Stimulated activated CD8-positive, alpha-beta memory T cell treated with anti-CD3 and anti-CD28 coated beads, Interleukin-4, amount 100 ng/mL, for 48 hours (primary cell): ENCODE measurements at regions not wholly inside any gene's neighbourhood (a gene's known extent, or its start where the extent isn't known, plus 50 kb on each side); places are given as distances from the start of the nearest gene placed in this dataset.

Experiments
- DNase-seq: peaks from one replicate; pipeline ENCODE4 v3.0.0-alpha.2; 2020

GRCh38 chr1:30511991-30512913 lies 211.1 kb downstream of the MATN1 start:
- DNase-seq, result no peak

GRCh38 chr1:30511563-30511962 lies 211.8 kb downstream of the MATN1 start:
- DNase-seq, result no peak

GRCh38 chr1:30511106-30511505 lies 212.3 kb downstream of the MATN1 start:
- DNase-seq, result no peak

DNA sequence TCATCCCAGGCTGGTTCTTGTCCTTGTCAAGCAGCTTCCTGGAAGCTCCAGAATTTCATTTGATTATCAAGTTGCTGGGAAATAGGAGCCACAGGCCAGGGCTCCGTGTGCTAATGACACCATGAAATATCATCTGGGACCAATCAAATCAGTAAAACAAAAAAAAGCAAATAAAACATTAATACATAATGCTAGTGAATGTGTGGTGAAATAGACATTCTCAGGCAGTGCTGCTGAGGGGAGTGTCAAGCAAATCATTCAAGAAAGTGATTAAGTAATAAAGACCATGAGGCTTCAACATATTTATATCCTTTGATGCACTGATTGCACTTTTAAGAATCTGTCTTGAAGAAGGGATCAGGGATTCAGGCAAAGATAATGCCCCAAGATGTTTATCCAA lies 213.7 kb downstream of the MATN1 start:
- DNase-seq, result no peak

- DNase-seq, result no peak
These were observed 214.8 kb downstream of the MATN1 start for GRCh38 chr1:30508611-30509010.

GRCh38 chr1:30508175-30508448 lies 215.3 kb downstream of the MATN1 start:
- no peak for DNase-seq

DNA sequence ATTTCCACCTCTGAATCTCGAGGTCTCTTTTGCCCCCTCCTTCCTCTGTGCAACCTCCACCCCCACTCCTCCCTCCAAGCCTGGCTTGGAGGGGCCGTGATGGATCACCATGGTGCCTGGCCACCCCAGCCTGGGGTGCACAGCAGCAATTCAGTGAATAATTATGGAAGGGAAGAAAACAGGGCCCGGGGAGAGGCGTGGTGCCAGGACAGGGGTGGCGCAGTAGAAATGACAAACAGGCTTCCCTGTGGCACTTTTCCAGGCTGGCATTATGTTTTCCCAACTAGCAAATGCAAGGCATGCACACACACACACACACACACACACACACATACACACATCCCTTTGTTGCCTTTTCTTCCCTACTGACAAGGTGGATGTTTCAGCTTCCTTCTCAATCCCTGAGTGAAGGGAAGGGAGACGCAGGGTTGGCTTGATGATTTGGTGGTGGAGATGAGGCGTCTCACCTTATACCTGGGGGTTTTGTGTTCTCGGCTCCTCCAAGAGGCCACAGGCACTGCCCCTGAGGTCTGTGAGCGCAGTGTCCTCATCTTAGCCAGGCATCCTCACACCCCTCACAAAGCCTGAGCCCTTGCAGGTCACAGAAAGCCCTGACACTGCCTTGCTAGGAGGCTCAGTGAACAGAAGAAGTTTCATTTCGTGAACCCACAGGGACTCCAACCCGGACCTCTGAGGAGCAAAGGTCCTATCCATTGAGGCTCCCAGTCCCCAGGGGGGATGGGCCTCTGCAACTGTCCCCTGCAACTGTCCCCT lies 215.8 kb downstream of the MATN1 start:
- DNase-seq, result no peak

DNA sequence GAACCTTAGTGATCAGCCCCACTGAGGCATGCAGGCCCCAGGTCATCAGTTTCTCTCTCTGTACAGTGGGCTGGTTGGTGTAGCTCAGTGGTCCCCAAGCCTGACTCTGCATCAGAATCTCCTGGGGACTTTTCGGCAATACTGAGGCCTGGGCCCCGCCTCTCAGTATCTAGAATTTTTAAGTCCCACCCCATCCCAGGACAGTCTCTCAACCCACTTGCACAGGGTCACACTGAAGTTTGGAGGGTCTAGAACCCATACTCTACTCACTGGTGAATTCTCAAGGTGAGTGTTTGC lies 216.4 kb downstream of the MATN1 start:
- no peak for DNase-seq

GRCh38 chr1:30506291-30507015 lies 216.9 kb downstream of the MATN1 start:
- no peak for DNase-seq

GRCh38 chr1:30505853-30506252 lies 217.5 kb downstream of the MATN1 start:
- DNase-seq, result no peak

GRCh38 chr1:30492451-30492850 lies 230.9 kb downstream of the MATN1 start:
- DNase-seq, result no peak

GRCh38 chr1:30491831-30492230 lies 231.6 kb downstream of the MATN1 start:
- DNase-seq, result no peak

GRCh38 chr1:30490554-30491053 lies 232.8 kb downstream of the MATN1 start:
- no peak for DNase-seq

- no peak for DNase-seq
These were observed 233.5 kb downstream of the MATN1 start for GRCh38 chr1:30489737-30490389.

GRCh38 chr1:30488324-30488913 lies 235.0 kb downstream of the MATN1 start:
- no peak for DNase-seq

DNA sequence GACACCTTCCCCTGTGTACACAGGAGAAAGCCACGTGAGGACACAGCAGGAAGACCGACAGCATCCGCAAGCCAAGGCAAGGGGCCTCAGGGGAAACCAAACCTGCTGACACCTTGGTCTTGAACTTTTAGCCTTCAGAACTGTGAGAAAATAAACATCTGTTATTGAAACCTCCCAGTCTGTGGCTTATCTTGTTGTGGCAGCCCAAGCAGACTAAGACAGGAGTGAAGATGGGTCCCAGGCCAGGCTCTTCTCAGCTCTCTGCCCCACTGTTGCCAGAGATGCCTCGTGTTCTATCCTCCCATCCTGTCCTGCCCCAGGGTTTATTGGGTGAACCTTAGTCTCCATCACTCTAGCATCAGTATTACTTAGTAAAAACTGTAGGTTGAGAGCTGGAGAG lies 236.3 kb downstream of the MATN1 start:
- DNase-seq, result no peak

GRCh38 chr1:30485072-30485471 lies 238.3 kb downstream of the MATN1 start:
- DNase-seq, result no peak

DNA sequence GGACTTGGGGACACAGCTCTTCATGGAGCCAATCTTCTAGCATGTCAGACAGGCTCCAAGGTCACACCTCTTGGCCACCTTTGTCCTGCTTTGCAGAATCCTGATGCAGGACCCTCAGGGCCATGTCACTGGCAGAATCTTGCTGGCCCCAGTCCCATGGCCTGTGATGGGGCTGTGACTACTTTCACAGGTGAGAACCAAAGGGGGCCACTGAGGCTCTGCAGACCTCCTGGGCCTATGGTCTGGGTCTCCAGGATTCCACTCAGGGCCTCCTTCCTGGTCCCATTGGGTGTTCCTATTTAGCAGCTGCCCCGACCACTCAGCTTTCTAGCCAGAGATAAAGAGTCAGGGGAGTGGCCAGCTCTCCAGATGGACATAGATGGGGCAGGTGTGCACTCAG lies 238.7 kb downstream of the MATN1 start:
- no peak for DNase-seq

DNA sequence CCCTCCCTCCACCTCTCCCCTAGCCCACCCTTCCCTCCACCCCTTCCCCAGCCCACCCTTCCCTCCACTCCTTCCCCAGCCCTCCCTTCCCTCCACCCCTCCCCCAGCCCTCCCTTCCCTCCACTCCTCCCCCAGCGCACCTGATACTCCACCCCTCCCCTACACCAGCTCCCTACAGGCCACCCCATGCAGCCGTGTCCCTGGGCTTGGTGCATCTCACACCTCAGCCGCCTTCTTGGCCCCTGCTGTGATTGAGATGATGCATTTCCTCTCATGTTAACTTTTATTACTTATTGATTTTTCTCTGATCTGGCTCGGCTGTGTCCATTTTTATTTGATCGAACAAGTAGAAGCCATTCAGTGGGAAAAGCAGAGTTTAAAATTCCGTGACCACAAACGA lies 243.8 kb downstream of the MATN1 start:
- no peak for DNase-seq

- DNase-seq, result no peak
These were observed 244.4 kb downstream of the MATN1 start for GRCh38 chr1:30478799-30479563.

- DNase-seq, result no peak
These were observed 245.1 kb downstream of the MATN1 start for GRCh38 chr1:30478283-30478682.

- DNase-seq, result no peak
These were observed 245.8 kb downstream of the MATN1 start for GRCh38 chr1:30477588-30477987.
